T-helper 2 cell treated with Interferon-gamma antibody and Interleukin-4, amounts not matched to agents 100 ng/mL and 5 ng/mL, for 36 hours (primary cell): ENCODE measurements at regions not wholly inside any gene's neighbourhood (a gene's known extent, or its start where the extent isn't known, plus 50 kb on each side); places are given as distances from the start of the nearest gene placed in this dataset.
"Not testable (repeated sequence)": the region's sequence is repeated elsewhere in the genome, so short reads cannot be mapped to it uniquely, and the experiment has no call there.

ENCODE experiments used
- intact Hi-C: fragments of 100-400 bp; cut with micrococcal nuclease; formaldehyde crosslinking; loops from one replicate; pipeline ENCODE4 v1.15.1; 2023

DNA sequence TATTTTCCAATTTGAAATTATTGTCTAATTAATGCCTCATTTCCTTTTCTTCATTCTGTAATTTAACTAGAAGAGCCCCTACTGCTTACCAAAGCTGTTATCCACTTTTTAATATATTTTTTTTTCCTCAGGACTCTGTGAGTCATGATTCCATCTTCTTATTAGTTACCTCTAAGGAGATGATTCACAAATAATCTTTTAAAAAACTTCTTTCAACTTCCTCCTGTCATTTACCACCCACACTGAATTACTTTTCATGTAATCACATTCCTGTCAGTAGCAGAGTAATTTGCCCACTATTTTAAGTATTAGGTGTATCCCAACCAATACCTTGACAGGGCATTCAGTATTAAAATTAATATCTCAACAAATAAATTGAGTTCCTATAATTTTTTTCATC is 470.9 kb upstream of the ADGRL3 start:
- intact Hi-C loops: no loop called here

DNA sequence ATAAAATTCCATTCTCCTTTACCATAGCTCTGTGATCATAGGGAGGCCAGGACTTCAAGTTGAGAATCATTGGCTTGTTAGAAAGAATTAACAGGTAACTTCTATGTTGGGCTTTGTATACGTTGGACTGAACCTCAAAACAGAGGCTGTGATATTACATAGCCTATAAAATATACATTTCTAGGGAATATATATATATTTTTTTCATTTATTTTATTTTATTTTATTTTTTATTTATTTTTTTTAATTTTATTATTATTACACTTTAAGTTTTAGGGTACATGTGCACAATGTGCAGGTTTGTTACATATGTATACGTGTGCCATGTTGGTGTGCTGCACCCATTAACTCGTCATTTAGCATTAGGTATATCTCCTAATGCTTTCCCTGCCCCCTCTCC is 470.4 kb upstream of the ADGRL3 start:
- intact Hi-C loops: not testable (repeated sequence)

GRCh38 chr4:60737858-60738257 is 462.3 kb upstream of the ADGRL3 start:
- intact Hi-C loops: no loop called here

- intact Hi-C loops: no loop called here
Observed at GRCh38 chr4:60743654-60744053, 456.5 kb upstream of the ADGRL3 start.

GRCh38 chr4:60744767-60745166 is 455.4 kb upstream of the ADGRL3 start:
- intact Hi-C loops: no loop called here

DNA sequence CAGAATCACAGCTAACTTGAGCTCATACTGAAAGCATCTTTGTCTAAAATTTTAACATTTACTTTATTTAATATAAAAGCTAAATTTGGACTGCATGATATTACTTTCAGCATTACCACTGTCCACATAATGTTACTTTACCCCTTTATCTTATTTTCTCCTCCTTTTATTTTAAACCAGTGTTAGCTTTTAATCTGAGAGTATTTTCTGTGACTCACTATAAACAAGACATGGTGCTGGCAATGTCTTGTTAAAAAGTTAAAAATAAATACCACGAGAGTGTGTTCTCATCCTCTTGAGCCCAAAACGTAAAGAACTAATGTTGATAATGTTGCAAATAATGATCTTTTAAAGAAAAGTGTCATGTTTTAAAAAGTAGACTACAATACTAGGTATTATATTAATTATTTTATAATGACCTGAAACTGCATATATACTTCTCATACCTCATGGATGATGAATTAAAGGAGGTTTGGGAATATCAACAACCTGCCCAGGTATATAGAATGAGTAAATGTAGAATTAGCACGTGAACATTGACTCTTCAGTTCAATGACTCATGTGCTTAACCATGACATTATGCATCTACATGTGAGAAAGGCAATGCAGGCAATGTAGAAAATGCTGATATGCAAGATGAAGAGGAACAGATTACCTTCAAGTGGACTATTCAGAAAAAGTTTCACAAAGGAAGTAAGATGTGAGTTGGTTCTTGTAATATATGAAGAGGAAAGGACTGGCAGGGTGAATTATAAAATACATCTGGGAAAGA is 454.1 kb upstream of the ADGRL3 start:
- intact Hi-C loops: no loop called here

GRCh38 chr4:60750962-60751361 is 449.2 kb upstream of the ADGRL3 start:
- intact Hi-C loops: no loop called here

DNA sequence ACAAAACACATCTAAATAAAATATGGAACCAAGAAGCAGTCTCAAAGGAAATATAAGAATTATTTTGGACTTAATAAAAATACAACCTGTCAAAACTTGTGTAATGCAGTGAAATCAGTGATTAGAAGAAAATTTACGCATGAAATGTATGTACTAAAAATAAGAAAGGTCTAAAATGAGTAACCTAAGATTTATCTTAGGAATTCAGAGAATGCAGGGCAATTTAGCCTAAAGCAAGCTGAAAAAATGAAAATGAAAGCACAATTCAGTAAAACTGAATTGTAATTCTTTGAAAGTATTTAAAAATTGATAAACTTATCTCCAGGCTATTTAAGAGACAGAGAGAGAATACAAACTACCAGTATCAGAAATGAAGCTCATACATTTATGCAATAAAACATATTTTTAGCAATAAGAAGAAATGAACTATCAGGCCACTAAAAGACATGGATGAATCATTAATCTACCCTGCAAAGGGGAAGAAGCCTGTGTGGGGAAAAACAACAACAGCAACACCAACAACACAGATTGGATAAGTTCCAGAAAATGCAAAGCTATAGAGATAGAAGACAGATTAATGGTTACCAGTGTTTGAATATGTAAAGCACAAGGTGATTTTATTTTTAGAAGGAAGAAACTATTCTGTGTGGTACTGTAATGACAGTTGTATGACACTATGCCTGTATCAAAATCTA is 442.0 kb upstream of the ADGRL3 start:
- intact Hi-C loops: no loop called here

DNA sequence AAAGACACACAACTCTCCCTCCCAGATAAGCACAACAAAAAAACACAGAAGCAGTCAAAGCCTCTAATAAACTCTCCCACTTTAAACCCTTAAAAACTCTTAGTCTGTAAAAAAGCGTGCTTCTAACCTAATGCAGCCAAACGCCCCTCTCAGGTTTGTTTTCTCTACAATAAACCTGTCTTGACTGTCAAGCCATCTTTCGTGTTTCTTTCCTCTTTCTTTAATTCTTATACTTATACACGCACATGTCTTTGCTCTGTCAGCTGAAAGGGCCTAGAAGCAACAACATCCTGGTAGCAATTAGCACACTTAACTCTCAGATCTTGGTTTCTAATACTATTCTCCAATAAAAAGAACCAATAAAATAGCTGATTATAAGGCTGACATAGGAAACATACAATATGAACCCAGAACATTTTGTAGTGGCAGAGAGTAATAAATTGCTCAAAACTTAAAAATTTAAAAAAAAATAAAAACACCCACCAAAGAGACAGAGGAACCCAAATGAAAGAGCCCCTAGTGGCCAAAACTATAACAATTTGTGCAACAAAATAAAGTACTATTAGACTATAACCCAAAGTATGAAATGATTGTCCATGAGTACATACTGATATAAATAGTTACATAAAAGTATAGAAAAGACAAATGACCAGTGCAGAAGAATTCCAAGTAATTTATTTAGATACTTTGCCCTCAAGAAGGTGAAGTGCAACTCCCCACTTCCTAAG is 440.4 kb upstream of the ADGRL3 start:
- intact Hi-C loops: no loop called here

- intact Hi-C loops: no loop called here
Observed at GRCh38 chr4:60780874-60781273, 419.3 kb upstream of the ADGRL3 start.

DNA sequence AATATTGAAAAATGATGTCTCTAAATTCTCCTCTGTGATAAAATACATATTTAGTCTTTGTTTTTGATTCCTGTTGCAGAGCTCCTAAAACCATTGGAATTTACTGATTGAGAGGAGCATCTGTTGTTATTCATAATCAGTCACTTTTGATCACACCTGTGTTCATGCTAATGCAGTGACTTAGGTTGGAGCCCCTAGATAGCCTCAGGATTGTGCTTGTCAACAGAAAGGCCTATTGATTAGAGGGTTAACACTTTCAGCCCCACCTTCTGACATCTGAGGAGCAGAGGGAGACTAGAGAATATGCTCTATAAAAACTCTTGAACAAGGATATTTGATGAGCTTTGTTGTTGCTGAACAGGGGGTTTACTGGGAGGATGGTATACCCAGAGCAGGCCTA is 409.5 kb upstream of the ADGRL3 start:
- intact Hi-C loops: no loop called here

GRCh38 chr4:60794372-60794771 is 405.8 kb upstream of the ADGRL3 start:
- intact Hi-C loops: no loop called here

DNA sequence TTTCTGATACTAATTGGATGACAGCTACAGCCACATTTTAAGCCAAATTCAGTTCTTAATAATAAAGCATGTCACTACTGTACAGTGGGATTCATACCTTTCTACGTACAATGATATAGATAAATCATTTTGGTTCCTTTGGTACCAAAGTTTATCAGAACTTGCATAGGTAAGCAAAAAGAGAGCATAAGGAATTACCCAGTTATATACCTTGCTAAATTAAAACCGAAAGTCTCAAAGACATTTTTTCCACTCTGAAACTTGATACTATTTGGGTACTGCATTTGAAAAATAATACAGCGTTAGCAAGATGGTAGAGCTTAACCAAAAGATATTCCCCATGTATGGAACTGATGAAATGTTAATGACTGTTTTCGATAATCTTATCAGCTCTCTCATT is 400.9 kb upstream of the ADGRL3 start:
- intact Hi-C loops: no loop called here

DNA sequence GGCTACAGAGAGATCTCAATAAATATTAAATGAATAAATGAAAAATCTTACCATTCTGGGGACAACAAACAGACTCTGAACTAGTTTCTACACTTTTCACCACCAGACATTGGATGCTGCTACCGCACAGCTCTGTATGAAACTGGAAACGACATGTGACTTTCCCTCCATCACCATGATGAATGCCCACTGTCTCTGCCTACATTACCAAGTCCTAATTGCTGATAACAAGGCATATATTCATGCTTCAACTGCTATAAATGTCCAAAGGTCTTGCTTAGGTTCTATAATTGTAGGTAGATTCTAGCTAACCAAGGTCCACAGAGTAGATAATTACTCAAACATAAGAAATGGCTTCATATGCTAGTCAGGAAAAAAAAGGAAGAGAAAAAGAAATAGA is 399.4 kb upstream of the ADGRL3 start:
- intact Hi-C loops: no loop called here

DNA sequence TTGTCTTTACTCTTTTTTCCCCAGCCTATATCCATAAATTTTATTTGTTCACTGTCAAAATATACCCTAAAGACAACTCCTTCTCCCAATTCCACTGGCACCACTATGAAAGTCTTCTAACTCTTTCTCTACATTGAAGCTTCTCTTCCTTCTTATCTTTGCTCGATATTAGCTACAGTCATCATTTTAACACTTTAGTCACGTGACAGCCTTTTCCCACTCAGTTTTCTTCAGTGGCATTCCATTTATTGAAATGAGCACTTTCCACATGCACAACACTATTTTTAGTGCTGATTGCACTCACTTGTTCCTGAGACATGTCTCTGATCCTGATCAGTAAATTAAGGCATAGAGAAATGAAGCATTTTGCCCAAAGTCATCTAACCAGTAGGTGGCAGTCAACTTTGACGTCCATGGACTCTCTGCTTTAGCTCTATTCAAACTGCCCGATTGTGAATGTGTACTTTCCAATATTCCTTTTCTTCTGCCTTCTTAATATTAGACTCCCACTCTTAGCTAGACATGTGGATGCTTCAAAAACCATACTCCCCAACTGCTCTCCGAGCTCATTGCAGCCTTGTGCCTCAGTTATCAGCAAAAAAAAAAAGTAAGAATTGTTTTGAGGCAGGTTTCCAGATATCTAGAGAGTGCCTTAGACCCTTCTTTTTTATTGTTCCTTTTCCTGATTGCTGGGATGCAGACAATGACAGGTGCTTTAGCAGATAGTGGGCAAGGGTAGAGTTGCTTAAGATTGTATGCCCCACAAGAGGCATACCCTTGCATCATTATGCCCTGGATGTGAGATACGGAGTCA is 394.4 kb upstream of the ADGRL3 start:
- intact Hi-C loops: no loop called here

DNA sequence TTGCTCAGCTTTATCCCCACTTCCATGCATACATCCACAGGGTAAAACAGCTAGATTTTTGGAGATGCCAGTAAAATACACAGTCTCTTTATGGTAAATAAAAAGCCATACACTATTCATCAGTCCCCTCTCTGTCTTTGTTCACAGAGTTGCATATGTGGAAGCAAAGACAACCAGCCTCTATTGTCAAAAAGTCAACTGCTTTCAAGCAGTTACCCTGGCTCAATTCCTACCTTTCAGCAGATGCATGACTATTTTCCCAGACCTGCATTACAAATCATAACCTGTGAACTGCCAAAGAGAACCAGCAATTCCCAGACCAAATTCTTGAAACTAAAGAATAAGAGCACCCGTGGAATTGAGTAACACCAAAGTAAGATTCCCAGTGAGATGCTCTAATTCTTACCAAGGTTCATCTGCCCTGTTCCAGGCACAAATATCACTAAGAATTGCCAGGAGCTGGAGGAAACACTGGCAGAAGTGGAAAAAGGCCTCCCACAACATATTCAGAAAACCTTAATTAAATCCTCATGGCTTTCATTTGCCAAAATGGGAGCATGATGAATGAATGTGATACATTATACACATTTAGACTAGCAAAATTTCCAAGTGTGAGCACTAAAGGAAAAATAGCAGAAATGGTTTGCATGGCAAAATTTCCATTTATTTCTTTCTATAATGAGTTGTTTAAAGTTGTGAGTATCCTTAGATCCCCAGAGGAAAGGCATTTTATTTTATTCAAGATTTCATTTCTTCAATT is 391.2 kb upstream of the ADGRL3 start:
- intact Hi-C loops: no loop called here

DNA sequence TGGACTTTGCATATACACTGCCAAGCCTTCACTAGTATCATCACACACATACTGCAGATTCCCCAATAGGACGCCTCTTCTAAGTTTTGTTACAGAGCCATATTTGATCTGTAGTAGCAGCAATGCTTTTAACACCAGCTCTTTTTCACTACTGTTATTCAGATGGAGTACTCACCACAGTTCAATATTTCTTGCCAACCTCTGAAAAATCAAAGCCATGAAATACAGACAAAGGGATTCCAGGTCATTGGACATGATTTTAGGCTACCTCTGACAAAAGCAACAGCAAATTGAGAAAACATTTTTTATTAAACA is 390.7 kb upstream of the ADGRL3 start:
- intact Hi-C loops: no loop called here

DNA sequence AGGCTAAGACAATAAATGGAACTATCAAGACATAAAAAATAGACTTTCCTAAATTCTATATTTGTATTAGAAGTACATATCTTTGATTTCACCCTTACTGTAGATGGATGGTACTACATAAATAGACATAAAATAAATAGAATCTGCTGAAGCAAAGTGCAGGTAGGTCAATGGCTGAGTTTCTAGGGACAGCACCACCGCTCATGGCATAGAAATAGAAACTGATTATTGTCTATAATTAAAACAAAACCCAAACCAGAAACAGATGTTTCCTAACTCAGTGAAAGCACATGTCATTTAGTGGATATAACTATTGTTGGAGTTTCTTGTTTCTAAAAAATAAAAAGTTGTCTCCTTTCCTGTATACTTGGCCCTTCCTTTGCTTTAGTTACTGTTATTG is 387.3 kb upstream of the ADGRL3 start:
- intact Hi-C loops: no loop called here

DNA sequence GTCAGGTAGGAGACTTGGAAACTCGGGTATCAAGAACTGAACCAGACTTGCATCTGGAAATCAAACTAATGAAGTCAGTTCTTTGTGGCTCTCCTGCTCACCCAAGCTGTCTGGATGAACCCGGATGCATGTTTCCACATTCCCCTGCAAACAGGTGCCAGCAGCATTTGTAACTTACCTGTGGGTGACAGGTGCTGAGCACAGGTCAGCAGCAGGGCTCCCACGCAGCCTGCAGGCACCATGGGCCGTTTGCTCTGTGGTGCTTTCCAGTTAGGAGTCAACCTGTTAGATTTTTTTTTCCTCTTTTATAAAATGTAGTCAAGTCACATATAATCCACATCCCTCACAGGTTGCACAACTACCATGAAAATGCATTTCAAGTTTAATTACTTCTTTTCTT is 385.6 kb upstream of the ADGRL3 start:
- intact Hi-C loops: no loop called here

DNA sequence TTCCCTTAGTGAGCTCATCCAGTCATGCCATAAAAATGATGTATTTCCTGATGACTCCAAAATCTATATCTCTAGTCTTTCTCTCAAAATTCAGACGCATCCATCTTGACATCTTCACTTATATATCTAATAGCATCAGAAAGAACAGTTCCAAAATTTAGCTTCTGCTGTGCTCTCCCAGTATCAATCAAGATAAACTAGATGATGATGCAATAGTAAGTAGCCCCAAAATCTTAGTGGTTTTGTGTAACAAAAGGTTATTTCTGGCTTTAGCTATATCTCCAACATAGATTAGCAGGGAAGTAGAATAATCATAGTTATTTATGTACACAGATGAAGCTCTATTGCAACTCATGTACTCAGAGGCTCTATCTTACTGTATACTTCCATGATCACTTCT is 382.5 kb upstream of the ADGRL3 start:
- intact Hi-C loops: no loop called here

- intact Hi-C loops: no loop called here
Observed at GRCh38 chr4:60822986-60823385, 377.1 kb upstream of the ADGRL3 start.
